Panc1 (cell line): ENCODE measurements at regions not wholly inside any gene's neighbourhood (a gene's known extent, or its start where the extent isn't known, plus 50 kb on each side); places are given as distances from the start of the nearest gene placed in this dataset.

Experiments used
- CTCF ChIP-seq: fragments of 450-650 bp; IDR thresholded peaks from 2 replicates; pipeline ENCODE4 v1.5.1; 2017; ENCODE audit warnings: mild to moderate bottlenecking
- POLR2AphosphoS5 ChIP-seq: IDR thresholded peaks from 2 replicates; pipeline ENCODE4 v1.6.1; 2012; ENCODE audit warnings: mild to moderate bottlenecking, low read depth, low read length, moderate library complexity
- REST ChIP-seq, 2 experiments: IDR thresholded peaks; 2 replicates each; pipeline ENCODE4 v1.6.1; 2011 to 2012; ENCODE audit warnings: low read depth in 2 of 2, control low read depth in 1 of 2, low read length in 1 of 2, mild to moderate bottlenecking in 1 of 2, moderate library complexity in 1 of 2; ENCODE audit not compliant: insufficient read depth in 1 of 2

- no peak for TF ChIP-seq CTCF
- no peak for TF ChIP-seq POLR2AphosphoS5
- TF ChIP-seq REST (IDR thresholded peaks at IDR 0.05; ENCODE audit: insufficient read depth in 1 of 2, low read depth in 2 of 2, low read length in 1 of 2): no peak
Observed at GRCh38 chr2:173719471-173719870, 245.7 kb downstream of the SP3 start.
